Panc1 (cell line): ENCODE measurements at regions not wholly inside any gene's neighbourhood (a gene's known extent, or its start where the extent isn't known, plus 50 kb on each side); places are given as distances from the start of the nearest gene placed in this dataset.

Experiments
- ATAC-seq: fragments of 200-7000 bp; cut with Tn5 transposase; 2 replicates; pipeline ENCODE4 v1.9.1; 2020; ENCODE audit warnings: mild to moderate bottlenecking, moderate library complexity
- BruUV-seq: library from RNA; stranded (reverse); fragments of 400-500 nt; replicated peaks from 2 replicates; lab custom pipeline; 2021; lab: Mats Ljungman, UMichigan
- CTCF ChIA-PET: fragments of 300-600 bp; sonication (Branson Sonifier 250); formaldehyde crosslinking; loops from one replicate; lab custom pipeline; 2022; ENCODE audit warnings: antibody characterized with exemption; lab: Charles Lee
- POLR2A ChIA-PET: fragments of 300-600 bp; sonication (Branson Sonifier 250); formaldehyde crosslinking; loops from one replicate; lab custom pipeline; 2022; ENCODE audit warnings: antibody characterized with exemption; lab: Charles Lee
- DNase-seq: peaks from one replicate; pipeline ENCODE4 v3.0.0-alpha.2; 2010; ENCODE audit warnings: low read depth, low spot score
- H3K27ac ChIP-seq: 2 replicates; pipeline ENCODE4 v1.5.1; 2011; ENCODE audit warnings: mild to moderate bottlenecking, low read length, inconsistent platforms
- H3K27me3 ChIP-seq: fragments of 200-500 bp; sonication (Bioruptor generic); 2 replicates; pipeline ENCODE4 v1.6.0; 2014; ENCODE audit warnings: low read length, inconsistent platforms; ENCODE audit not compliant: control insufficient read depth, insufficient read depth
- H3K36me3 ChIP-seq: fragments of 200-500 bp; sonication (Bioruptor generic); 2 replicates; pipeline ENCODE4 v1.5.1; 2014; ENCODE audit warnings: inconsistent platforms, mild to moderate bottlenecking, low read length, moderate library complexity; ENCODE audit not compliant: control insufficient read depth, insufficient read depth
- H3K4me1 ChIP-seq: 2 replicates; pipeline ENCODE4 v1.5.1; 2011; ENCODE audit warnings: inconsistent platforms, mild to moderate bottlenecking, low read length, moderate library complexity; ENCODE audit not compliant: control insufficient read depth, insufficient read depth
- H3K4me3 ChIP-seq, 2 experiments: 2 replicates each; pipeline ENCODE4 v1.5.1; 2011 to 2012; ENCODE audit warnings: low read depth in 2 of 2, low read length in 2 of 2, mild to moderate bottlenecking in 2 of 2, inconsistent platforms in 1 of 2, moderate library complexity in 1 of 2
- H3K9me3 ChIP-seq: fragments of 200-500 bp; sonication (Bioruptor generic); 2 replicates; pipeline ENCODE4 v1.5.1; 2014; ENCODE audit warnings: low read depth, mild to moderate bottlenecking, inconsistent platforms, low read length, moderate library complexity; ENCODE audit not compliant: control insufficient read depth, insufficient read depth
- POLR2AphosphoS5 ChIP-seq: IDR thresholded peaks from 2 replicates; pipeline ENCODE4 v1.6.1; 2012; ENCODE audit warnings: mild to moderate bottlenecking, low read depth, low read length, moderate library complexity
- SIN3A ChIP-seq: IDR thresholded peaks from 2 replicates; pipeline ENCODE4 v1.6.1; 2012; ENCODE audit warnings: low read depth, mild to moderate bottlenecking, low read length, moderate library complexity, borderline replicate concordance; ENCODE audit not compliant: insufficient read depth
- TCF7L2 ChIP-seq: IDR thresholded peaks from 2 replicates; pipeline ENCODE4 v1.6.1; 2011; ENCODE audit warnings: mild to moderate bottlenecking, low read depth, low read length, inconsistent platforms
- in situ Hi-C: cut with HindIII; loops from 2 replicates; pipeline ENCODE4 v1.10.0; 2016; ENCODE audit warnings: low sequenced_read_pairs, low pct_unique_long_range_greater_than_20kb
- intact Hi-C: fragments of 100-400 bp; cut with micrococcal nuclease; formaldehyde crosslinking; loops from one replicate; pipeline ENCODE4 v1.10.0; 2022; ENCODE audit not compliant: unreplicated experiment
- TF ChIP-seq, protein P1 (sequence below), 2 experiments: IDR thresholded peaks; 2 replicates each; pipeline ENCODE4 v1.6.1; 2011 to 2012; ENCODE audit warnings: low read depth in 2 of 2, control low read depth in 1 of 2, low read length in 1 of 2, mild to moderate bottlenecking in 1 of 2, moderate library complexity in 1 of 2; ENCODE audit not compliant: insufficient read depth in 1 of 2
- TF ChIP-seq, protein P2 (sequence below): fragments of 450-650 bp; IDR thresholded peaks from 2 replicates; pipeline ENCODE4 v1.5.1; 2017; ENCODE audit warnings: mild to moderate bottlenecking

DNA sequence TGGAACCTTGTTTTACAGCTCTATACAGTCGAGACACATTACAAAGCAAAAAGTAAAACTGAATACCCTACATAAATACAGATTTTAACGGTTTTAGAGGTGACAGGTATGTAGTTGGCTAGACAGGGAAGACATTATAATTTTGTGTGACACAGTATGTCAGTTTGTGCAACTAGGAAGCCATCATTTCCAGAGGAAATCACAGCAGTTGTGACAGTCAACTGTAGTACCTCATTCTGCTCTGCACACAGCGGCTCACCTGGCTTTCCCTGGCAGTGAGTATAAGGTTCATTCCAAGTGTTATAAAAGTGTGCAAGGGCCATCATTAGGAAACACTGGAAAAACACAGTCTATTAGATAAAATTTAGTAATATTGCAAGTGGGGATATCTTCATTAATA is 501.6 kb upstream of the PHF14 start:
- Histone ChIP-seq H3K4me1 (no peaks in the 10 kb centered on the region), H3K27me3 (no peaks in the 10 kb centered on the region), H3K27ac (no peak overlapping the region), H3K9me3 (no peaks in the 10 kb centered on the region; the same call in 1 of the 2 replicates), H3K36me3 (no peaks in the 10 kb centered on the region), H3K4me3 (no peak overlapping the region)
- CTCF ChIA-PET, result no interaction called here
- intact Hi-C loops, result no loop called here
- DNase-seq (no peak), ATAC-seq (no peak)
- in situ Hi-C loops, result no loop called here
- no TSS peak for BruUV-seq
- TF ChIP-seq SIN3A (no peak), POLR2AphosphoS5 (no peak), TCF7L2 (no peak)
- TF ChIP-seq, protein P1, sequence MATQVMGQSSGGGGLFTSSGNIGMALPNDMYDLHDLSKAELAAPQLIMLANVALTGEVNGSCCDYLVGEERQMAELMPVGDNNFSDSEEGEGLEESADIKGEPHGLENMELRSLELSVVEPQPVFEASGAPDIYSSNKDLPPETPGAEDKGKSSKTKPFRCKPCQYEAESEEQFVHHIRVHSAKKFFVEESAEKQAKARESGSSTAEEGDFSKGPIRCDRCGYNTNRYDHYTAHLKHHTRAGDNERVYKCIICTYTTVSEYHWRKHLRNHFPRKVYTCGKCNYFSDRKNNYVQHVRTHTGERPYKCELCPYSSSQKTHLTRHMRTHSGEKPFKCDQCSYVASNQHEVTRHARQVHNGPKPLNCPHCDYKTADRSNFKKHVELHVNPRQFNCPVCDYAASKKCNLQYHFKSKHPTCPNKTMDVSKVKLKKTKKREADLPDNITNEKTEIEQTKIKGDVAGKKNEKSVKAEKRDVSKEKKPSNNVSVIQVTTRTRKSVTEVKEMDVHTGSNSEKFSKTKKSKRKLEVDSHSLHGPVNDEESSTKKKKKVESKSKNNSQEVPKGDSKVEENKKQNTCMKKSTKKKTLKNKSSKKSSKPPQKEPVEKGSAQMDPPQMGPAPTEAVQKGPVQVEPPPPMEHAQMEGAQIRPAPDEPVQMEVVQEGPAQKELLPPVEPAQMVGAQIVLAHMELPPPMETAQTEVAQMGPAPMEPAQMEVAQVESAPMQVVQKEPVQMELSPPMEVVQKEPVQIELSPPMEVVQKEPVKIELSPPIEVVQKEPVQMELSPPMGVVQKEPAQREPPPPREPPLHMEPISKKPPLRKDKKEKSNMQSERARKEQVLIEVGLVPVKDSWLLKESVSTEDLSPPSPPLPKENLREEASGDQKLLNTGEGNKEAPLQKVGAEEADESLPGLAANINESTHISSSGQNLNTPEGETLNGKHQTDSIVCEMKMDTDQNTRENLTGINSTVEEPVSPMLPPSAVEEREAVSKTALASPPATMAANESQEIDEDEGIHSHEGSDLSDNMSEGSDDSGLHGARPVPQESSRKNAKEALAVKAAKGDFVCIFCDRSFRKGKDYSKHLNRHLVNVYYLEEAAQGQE (IDR thresholded peaks at IDR 0.05; ENCODE audit: insufficient read depth in 1 of 2, low read depth in 2 of 2, low read length in 1 of 2), result no peak
- TF ChIP-seq, protein P2, sequence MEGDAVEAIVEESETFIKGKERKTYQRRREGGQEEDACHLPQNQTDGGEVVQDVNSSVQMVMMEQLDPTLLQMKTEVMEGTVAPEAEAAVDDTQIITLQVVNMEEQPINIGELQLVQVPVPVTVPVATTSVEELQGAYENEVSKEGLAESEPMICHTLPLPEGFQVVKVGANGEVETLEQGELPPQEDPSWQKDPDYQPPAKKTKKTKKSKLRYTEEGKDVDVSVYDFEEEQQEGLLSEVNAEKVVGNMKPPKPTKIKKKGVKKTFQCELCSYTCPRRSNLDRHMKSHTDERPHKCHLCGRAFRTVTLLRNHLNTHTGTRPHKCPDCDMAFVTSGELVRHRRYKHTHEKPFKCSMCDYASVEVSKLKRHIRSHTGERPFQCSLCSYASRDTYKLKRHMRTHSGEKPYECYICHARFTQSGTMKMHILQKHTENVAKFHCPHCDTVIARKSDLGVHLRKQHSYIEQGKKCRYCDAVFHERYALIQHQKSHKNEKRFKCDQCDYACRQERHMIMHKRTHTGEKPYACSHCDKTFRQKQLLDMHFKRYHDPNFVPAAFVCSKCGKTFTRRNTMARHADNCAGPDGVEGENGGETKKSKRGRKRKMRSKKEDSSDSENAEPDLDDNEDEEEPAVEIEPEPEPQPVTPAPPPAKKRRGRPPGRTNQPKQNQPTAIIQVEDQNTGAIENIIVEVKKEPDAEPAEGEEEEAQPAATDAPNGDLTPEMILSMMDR, result no peak
- POLR2A ChIA-PET, result no interaction called here

DNA sequence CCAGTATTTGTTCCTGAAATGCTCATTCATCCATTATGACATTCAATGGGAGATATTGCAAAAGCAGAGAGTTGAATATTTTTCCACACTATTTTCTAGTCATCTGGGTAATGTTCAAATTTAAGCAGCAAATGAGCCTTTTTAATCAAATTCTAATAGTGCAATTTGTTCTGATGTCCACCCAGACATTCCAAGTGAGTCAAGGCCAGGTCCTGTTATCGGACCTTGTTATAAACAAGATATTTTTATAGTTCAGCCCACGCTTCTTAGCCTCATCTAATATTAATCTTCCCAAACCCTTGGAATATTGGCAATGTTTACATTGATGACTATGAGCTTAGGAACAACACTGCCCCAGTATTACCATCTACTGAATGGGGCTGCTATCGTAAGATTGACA is 500.1 kb upstream of the PHF14 start:
- in situ Hi-C loops, result no loop called here
- CTCF ChIA-PET, result no interaction called here
- intact Hi-C loops, result no loop called here

More for the DNA sequence above, 500.1 kb upstream of the PHF14 start:
- Histone ChIP-seq H3K27me3 (no peaks in the 10 kb centered on the region), H3K9me3 (no peaks in the 10 kb centered on the region), H3K4me1 (no peaks in the 10 kb centered on the region), H3K36me3 (no peaks in the 10 kb centered on the region), H3K27ac (no peak overlapping the region), H3K4me3 (no peak overlapping the region)
- DNase-seq, result no peak
- POLR2A ChIA-PET, result no interaction called here
- ATAC-seq, result no peak
- TF ChIP-seq POLR2AphosphoS5 (no peak), SIN3A (no peak), TCF7L2 (no peak)
- TF ChIP-seq, protein P1 (IDR thresholded peaks at IDR 0.05; ENCODE audit: insufficient read depth in 1 of 2, low read depth in 2 of 2, low read length in 1 of 2), result no peak
- TF ChIP-seq, protein P2, result no peak
- no TSS peak for BruUV-seq
